ENCODE measurements at regions not wholly inside any gene's neighbourhood (a gene's known extent, or its start where the extent isn't known, plus 50 kb on each side); places are given as distances from the start of the nearest gene placed in this dataset.

DNA sequence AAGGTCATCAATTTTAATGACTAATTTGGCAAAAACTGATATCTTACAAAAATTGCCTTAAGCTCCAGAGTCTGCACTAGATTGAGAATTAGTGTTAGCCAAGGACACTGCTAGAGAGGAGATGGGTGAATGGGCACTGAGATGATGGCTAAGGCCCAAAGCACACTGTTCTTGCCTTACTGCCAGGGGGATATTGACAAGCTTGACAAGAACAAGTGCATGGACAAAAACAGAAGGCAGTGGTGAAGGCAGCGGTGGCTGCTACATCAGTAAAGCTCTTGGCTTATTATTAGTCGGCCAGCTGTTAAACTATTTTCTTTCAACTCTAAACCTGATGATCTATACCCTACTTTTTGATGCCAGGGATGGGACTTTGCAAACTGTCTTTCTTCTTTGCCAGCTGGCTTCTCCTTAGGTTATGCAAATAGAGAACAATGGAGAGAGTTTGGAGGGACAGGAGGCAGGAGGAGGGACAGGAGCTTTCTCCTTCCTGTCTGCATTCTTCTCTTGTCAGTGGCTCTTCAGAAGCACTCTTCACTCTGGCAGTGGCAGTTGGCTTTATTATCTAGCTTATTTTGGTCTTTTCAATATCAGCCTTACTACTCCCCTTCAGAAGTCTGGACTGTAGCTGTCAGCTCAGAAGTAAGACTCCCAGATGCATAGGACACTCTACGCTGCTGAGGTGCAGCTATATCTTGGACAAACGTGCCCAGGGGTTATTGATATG lies 853.5 kb upstream of the TMPRSS15 start:
- DNase-seq, result no peak

- no peak for DNase-seq
Measured at GRCh38 chr21:19261731-19262376, 858.3 kb upstream of the TMPRSS15 start.

DNA sequence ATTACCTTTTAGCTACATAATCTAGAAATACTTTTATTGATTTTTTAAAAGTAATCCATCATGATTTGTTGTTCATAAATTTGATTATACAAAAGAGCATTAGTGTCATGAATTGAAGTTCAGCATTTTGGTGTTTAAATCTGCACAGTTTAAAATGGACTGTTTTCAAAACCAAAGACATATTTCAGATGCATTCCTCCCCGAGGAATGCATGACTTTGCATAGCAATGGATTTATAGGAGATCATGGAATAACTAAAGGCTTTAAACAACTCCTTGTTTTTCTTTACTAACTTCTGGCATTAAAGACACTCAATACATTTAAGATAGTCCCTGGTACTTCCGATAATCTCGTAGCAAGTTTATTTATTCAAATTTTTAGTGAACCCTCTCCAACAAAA lies 863.1 kb upstream of the TMPRSS15 start:
- no peak for DNase-seq

DNA sequence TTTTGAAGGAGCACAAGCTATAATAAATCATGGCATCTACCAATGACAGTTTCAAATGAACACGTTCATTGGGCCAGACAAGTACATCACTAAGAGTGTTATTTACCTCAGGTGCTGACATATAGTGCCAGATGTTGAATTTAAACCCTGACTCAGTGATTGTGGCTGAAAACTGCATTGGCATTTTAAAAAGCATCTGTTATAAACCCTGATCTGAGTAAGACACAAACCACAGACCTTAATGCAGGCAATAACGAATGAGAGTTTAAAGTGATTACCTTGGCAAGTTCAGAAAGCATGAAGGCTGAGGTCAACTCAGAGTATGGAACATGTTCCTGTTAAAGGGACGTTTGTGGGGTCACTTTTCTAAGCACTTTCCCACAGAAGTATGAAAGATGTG lies 865.1 kb upstream of the TMPRSS15 start:
- DNase-seq, result no peak

GRCh38 chr21:19275065-19275464 lies 871.5 kb upstream of the TMPRSS15 start:
- no peak for DNase-seq

- DNase-seq, result no peak
Measured at GRCh38 chr21:19276665-19277064, 873.1 kb upstream of the TMPRSS15 start.

DNA sequence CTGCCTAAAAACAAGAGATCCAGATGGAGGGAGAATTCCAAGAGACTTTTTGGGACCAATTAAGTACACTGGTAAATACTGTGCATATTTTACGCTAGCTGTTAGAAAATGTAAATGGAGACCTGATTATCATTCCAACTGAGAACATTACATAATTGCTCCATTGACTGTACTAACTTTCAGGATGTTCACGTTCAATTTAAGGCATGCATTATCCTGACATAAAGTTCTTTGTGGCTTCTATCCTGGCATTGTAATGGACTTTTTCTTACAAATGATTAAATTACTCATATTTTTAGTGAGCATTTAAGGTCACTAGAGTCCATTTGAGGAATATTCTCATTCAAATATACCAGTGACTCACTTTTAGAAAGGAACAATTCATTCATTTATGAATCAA lies 883.3 kb upstream of the TMPRSS15 start:
- DNase-seq, result no peak

- no peak for DNase-seq
Measured at GRCh38 chr21:19290328-19290727, 886.7 kb upstream of the TMPRSS15 start.

- DNase-seq, result no peak
Measured at GRCh38 chr21:19320291-19320690, 916.7 kb upstream of the TMPRSS15 start.

- no peak for DNase-seq
Measured at GRCh38 chr21:19321688-19322087, 918.1 kb upstream of the TMPRSS15 start.

DNA sequence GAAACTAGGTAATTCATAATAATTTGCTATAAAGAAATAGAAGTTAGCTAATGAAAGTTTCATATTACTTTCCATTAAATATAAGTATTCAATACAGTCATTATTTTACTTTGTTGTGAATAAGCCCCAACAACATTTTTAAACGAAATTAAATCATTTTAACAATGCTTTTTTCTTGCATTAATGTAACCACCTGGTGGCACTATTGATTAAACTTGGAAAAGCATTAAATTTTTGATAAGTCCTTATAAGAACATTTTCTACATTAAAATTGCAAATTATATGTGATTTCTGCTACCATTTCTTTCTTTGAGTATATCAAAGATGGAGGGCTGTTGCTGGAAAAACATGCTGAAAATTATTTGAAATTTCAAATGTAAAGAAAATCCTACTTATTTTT lies 918.8 kb upstream of the TMPRSS15 start:
- DNase-seq, result no peak

DNA sequence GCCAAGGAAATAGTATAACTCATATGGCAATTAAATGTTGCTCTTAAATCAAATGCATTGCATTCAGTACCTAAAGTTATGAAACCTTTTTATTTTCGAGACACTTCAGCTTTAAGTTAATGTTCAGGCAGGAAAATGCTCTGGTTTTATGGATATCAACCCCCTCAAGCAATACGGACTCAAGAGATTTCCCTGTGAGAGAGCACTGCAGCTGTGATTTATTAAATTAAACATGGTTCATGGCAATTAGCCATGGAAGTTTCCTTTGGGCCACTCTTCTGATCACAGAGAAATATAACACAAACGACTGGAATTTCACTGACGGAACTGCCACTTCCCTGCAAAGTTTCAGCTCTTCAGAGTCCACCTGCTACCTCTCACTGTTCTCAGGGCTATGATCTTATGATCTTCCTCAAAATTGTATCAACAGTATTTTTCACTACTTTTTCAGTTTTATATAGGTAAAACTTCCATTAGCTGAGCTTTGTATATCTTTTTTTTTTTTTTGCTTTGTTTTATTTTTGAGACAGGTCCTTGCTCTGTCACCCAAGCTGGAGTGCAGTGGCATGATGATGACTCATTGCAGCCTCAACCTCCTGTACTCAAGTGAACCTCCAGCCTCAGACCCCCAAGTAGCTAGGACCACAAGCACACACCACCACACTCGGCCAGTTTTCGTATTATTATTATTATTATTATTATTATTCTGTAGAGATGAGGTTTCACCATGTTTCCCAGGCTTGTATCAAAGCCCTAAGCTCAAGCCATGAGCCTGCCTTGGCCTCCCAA lies 923.1 kb upstream of the TMPRSS15 start:
- no peak for DNase-seq

GRCh38 chr21:19328954-19329353 lies 925.4 kb upstream of the TMPRSS15 start:
- no peak for DNase-seq

GRCh38 chr21:19340303-19340702 lies 936.7 kb upstream of the TMPRSS15 start:
- DNase-seq, result no peak

DNA sequence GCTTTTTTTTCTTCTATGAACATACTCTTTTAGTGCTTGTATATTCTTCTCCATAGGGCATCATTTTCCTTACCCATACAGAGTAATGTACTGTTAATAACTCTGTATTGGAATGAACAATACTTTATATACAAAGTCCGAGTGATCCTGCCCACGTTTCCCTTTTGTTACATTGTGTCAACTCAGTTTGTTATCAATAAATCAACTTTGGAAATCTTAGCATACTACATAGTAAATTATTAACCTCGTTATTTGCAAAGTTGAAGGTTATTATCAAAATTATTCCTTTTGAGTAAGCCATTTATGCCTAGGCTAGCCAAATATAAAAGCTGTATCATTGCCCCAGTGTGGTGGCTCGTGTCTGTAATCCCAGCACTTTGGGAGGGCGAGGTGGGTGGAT lies 937.4 kb upstream of the TMPRSS15 start:
- DNase-seq, result no peak

DNA sequence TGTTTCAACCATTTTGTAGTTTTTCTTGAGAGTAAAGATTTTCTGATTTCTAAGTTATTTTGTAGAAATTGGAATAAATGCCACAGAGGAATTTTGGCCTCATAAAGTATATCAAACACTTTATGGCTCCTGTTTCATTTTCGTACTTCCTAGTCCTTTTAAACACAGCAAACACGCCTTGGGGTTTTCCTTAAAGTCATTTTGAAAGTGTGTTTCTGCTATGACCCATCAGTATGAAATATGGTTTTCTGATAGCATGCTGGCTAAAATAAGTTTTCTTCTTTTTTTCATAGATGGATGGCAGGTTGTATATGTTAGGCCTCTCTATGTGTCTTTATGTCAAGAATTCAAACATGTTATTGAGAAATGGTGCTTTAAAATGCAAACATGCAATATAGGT lies 940.1 kb upstream of the TMPRSS15 start:
- no peak for DNase-seq

GRCh38 chr21:19350286-19350685 lies 946.7 kb upstream of the TMPRSS15 start:
- DNase-seq, result no peak

- DNase-seq, result no peak
Measured at GRCh38 chr21:19353256-19353655, 949.7 kb upstream of the TMPRSS15 start.

DNA sequence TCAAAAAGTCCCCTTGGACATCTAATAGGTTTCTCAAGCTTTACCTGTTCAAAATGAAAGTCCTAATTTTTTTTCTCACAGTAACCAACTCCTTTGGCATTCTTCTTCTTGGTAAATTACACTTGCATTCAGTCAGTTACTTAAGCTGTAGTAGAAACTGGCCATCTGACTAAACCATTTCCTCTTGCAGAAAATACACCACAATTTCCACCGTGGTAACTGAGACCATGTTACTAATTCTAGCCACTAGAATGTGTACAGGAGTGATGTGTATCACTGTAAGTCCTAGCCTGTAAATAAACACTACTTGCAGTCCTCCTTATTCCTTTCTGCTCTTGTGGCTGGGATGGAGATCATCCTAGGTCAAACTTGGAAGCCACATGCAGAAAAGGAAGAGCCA lies 965.4 kb upstream of the TMPRSS15 start:
- no peak for DNase-seq

- DNase-seq, result no peak
Measured at GRCh38 chr21:19392390-19392789, 988.8 kb upstream of the TMPRSS15 start.

DNA sequence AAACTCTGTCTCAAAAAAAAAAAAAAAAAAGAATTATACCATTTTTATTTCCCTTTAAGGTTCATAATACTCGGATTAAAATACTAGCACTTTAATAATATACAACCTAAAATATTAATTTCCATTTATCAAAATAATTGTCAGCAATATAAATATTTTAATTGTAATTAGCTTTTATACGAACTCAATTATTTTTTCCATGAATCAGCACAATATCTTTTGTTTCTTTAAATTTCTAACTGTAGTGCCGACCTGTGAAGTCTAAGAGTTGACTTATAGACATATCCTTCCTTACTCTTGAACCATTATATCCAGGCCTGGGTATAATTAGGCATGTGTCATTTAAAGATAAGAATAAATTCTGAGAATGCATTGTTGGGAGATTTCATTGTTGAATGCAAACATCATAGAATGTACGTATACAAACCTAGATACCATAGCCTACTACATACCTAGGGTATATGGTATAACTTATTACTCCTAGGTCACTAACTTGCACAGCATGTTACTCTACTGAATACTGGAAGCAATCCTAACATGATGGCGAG lies 996.7 kb upstream of the TMPRSS15 start:
- no peak for DNase-seq

DNA sequence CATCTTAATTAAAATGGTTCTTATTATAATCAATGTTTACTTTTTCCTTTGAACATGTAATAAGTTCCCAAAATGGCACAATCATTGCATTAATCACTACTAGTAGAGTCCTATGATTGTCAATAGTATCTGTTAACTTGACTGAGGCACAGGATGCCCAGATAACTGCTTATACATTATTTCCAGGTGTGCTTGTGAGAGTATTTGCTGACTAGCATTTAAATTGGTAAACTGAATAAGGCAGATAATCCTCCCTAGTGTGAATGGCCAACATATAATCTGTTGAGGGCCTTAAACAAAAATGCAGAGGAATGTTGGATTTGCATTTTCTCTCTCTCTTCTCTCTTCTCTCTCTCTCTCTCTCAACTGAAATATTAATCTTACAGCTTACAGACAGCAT lies 999.3 kb upstream of the TMPRSS15 start:
- DNase-seq, result no peak

DNA sequence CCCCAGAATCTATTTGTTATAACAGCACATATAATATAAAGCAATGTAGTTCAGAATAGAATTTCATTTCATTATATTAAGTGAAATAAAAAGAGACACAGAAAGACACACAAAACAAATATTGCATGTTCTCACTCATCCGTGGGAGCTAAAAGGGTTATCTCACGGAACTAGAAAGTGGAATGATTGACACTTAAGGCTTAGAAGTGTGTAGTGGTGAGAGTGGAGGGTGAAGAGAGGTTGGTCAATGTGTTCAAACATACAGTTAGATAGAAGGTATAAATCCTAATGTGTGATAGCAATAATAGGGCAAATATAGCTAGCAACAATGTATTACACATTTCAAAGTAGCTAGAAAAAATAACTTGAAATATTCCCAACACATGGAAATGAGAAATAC lies 1001.7 kb upstream of the TMPRSS15 start:
- no peak for DNase-seq

DNA sequence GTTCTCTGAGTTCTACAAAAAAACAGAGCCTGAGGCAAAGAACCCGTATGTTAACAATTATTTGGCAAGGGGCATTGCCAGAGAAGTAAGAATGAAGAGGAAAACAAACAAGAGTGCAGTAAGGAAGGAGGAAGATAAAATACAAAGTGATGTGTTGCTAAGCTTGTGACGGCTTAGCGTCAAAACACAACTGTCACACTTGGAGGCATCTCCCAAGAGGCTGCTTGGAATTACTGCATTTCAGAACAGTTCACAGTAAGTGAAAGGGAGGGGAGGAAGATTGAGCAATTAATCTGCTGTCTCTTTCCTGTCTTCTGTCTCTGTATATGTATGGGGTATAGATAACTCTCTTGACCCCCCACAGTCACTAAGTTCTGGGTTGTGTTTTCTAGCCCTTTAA lies 1017.0 kb upstream of the TMPRSS15 start:
- DNase-seq, result no peak

Data from dermis blood vessel endothelial cell (primary cell).